GM12892 (cell line): ENCODE measurements at regions not wholly inside any gene's neighbourhood (a gene's known extent, or its start where the extent isn't known, plus 50 kb on each side); places are given as distances from the start of the nearest gene placed in this dataset.

Experiments used
- POLR2A ChIP-seq: IDR thresholded peaks from 2 replicates; pipeline ENCODE4 v1.6.1; 2011; ENCODE audit warnings: low read depth, low read length, control low read depth
- POLR2AphosphoS5 ChIP-seq: IDR thresholded peaks from 2 replicates; pipeline ENCODE4 v1.6.1; 2011; ENCODE audit warnings: low read depth, low read length, control low read depth

DNA sequence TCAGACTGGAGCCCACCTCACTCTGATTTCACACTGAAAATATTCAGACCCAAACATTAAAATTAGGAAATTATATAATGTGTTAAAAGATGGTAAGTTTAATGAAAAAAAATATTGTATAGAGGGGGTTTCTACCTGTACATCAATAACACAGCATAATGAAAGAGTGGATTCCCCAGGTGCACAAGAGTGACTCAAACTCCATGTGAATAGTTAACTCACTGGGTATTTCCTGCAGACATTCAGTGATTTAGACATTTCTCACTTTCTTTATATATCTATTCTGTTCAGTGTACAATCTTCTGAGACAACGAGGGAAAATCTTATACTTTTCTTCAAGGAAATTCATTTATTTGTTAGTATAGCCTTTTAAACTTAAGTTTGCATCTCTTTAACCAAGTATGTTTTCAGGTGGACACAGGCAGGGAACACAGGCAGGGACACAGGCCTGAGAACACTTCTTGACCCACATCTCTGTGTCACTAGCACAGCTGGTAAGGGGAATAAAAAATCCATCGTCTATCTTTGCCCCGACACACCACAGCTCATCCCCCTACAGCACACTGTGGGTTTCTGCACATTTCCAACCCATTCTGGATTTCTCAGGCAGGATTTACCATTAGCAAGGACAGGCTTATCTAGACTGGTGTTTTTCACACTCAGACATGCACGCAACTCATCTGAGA, 525.5 kb upstream of the BOD1L1 start:
- no peak for TF ChIP-seq POLR2A
- TF ChIP-seq POLR2AphosphoS5 = no peak
